Colonic mucosa (tissue), 4 donors: ENCODE measurements at regions not wholly inside any gene's neighbourhood (a gene's known extent, or its start where the extent isn't known, plus 50 kb on each side); places are given as distances from the start of the nearest gene placed in this dataset.

Source experiments
- DNase-seq: peaks from one replicate; pipeline ENCODE4 v3.0.0-alpha.2; 2020
- H3K27ac ChIP-seq: fragments of 200-600 bp; one replicate; pipeline ENCODE4 v1.8.0; 2021
- H3K27me3 ChIP-seq: fragments of 200-600 bp; one replicate; pipeline ENCODE4 v1.8.0; 2021
- H3K36me3 ChIP-seq: fragments of 200-600 bp; one replicate; pipeline ENCODE4 v1.8.0; 2021
- H3K4me1 ChIP-seq: fragments of 200-600 bp; one replicate; pipeline ENCODE4 v1.8.0; 2021; ENCODE audit warnings: mild to moderate bottlenecking
- H3K4me3 ChIP-seq: fragments of 200-600 bp; one replicate; pipeline ENCODE4 v1.8.0; 2021
- H3K9ac ChIP-seq, 2 donors: one replicate each; pipeline ENCODE4 v1.7.0; 2013; ENCODE audit warnings: control low read depth in 2 of 2, low read depth in 2 of 2, low read length in 2 of 2
- H3K9me3 ChIP-seq: fragments of 200-600 bp; one replicate; pipeline ENCODE4 v1.8.0; 2021
- CTCF ChIP-seq: fragments of 200-600 bp; IDR thresholded peaks from one replicate; pipeline ENCODE4 v1.8.0; 2022; ENCODE audit warnings: antibody characterized with exemption, mild to moderate bottlenecking
- intact Hi-C: fragments of 100-400 bp; cut with DNase I; formaldehyde crosslinking; loops from one replicate; pipeline ENCODE4 v1.14.1; 2022
- donor health status: healthy.
- donor health status: DM: no; HTN: no; CAD: no.
- donor health status: DM: no; HTN: no; CAD: no.

GRCh38 chr3:164507886-164508285 lies 570.4 kb downstream of the SI start:
- intact Hi-C loops, result no loop called here

GRCh38 chr3:164498917-164499316 lies 579.4 kb downstream of the SI start:
- DNase-seq, result no peak
- intact Hi-C loops, result no loop called here
- no peaks in the 10 kb centered on the region for H3K36me3 ChIP-seq
- H3K9me3 ChIP-seq, result no peaks in the 10 kb centered on the region
- H3K4me1 ChIP-seq, result no peaks in the 10 kb centered on the region
- TF ChIP-seq CTCF, result no peak
- no peak overlapping the region for H3K27ac ChIP-seq
- no peak overlapping the region for H3K9ac ChIP-seq
- no peaks in the 10 kb centered on the region for H3K27me3 ChIP-seq
- no peak overlapping the region for H3K4me3 ChIP-seq

More at GRCh38 chr3:164507886-164508285, 570.4 kb downstream of the SI start:
- H3K9me3 ChIP-seq, result no peaks in the 10 kb centered on the region
- H3K27me3 ChIP-seq, result no peaks in the 10 kb centered on the region
- no peak for TF ChIP-seq CTCF
- no peaks in the 10 kb centered on the region for H3K36me3 ChIP-seq
- DNase-seq, result no peak
- no peak overlapping the region for H3K27ac ChIP-seq
- H3K4me1 ChIP-seq, result no peaks in the 10 kb centered on the region
- no peak overlapping the region for H3K4me3 ChIP-seq
- H3K9ac ChIP-seq, result no peak overlapping the region

GRCh38 chr3:164488893-164489292 lies 589.4 kb downstream of the SI start:
- no peak overlapping the region for H3K9ac ChIP-seq
- no peaks in the 10 kb centered on the region for H3K9me3 ChIP-seq
- H3K4me3 ChIP-seq, result no peak overlapping the region
- intact Hi-C loops, result no loop called here
- DNase-seq, result no peak
- H3K36me3 ChIP-seq, result no peaks in the 10 kb centered on the region
- no peak for TF ChIP-seq CTCF
- H3K27ac ChIP-seq, result no peak overlapping the region
- no peaks in the 10 kb centered on the region for H3K27me3 ChIP-seq
- H3K4me1 ChIP-seq, result no peaks in the 10 kb centered on the region

GRCh38 chr3:164486150-164486549 lies 592.1 kb downstream of the SI start:
- intact Hi-C loops, result no loop called here
- no peaks in the 10 kb centered on the region for H3K4me1 ChIP-seq
- DNase-seq, result no peak
- TF ChIP-seq CTCF, result no peak
- no peak overlapping the region for H3K9ac ChIP-seq
- no peaks in the 10 kb centered on the region for H3K27me3 ChIP-seq
- no peak overlapping the region for H3K4me3 ChIP-seq
- no peaks in the 10 kb centered on the region for H3K36me3 ChIP-seq
- H3K9me3 ChIP-seq, result no peaks in the 10 kb centered on the region
- no peak overlapping the region for H3K27ac ChIP-seq

GRCh38 chr3:164479978-164480377 lies 598.3 kb downstream of the SI start:
- no peak overlapping the region for H3K9ac ChIP-seq
- H3K36me3 ChIP-seq, result no peaks in the 10 kb centered on the region
- H3K27me3 ChIP-seq, result no peaks in the 10 kb centered on the region
- DNase-seq, result no peak
- intact Hi-C loops, result no loop called here
- TF ChIP-seq CTCF, result no peak
- H3K4me1 ChIP-seq, result no peaks in the 10 kb centered on the region
- no peaks in the 10 kb centered on the region for H3K9me3 ChIP-seq
- H3K27ac ChIP-seq, result no peak overlapping the region
- H3K4me3 ChIP-seq, result no peak overlapping the region

GRCh38 chr3:164479406-164479805 lies 598.9 kb downstream of the SI start:
- Histone ChIP-seq H3K27me3 (no peaks in the 10 kb centered on the region), H3K4me3 (no peak overlapping the region), H3K9me3 (no peaks in the 10 kb centered on the region), H3K9ac (no peak overlapping the region), H3K36me3 (no peaks in the 10 kb centered on the region), H3K27ac (no peak overlapping the region), H3K4me1 (no peaks in the 10 kb centered on the region)
- intact Hi-C loops, result no loop called here
- no peak for DNase-seq
- no peak for TF ChIP-seq CTCF
